H1 (cell line): ENCODE measurements at regions not wholly inside any gene's neighbourhood (a gene's known extent, or its start where the extent isn't known, plus 50 kb on each side); places are given as distances from the start of the nearest gene placed in this dataset.

Source experiments
- CTCF ChIA-PET: fragments of 300-600 bp; sonication (Branson Sonifier 250); formaldehyde crosslinking; loops from one replicate; lab custom pipeline; 2021; ENCODE audit not compliant: partially characterized antibody; lab: Charles Lee
- POLR2A ChIA-PET: fragments of 300-600 bp; sonication (Branson Sonifier 250); formaldehyde crosslinking; loops from one replicate; lab custom pipeline; 2021; ENCODE audit warnings: inconsistent platforms; ENCODE audit not compliant: partially characterized antibody; lab: Charles Lee
- DNase-seq, 2 experiments: peaks; one replicate each; pipeline versions ENCODE4 v3.0.0 to v3.0.0-alpha.2; 2010 to 2022; ENCODE audit warnings: low spot score in 2 of 2, low read depth in 1 of 2, mixed read lengths in 1 of 2
- FAIRE-seq: peaks from 2 replicates; lab custom pipeline; 2011; peaks lifted over from hg19 to GRCh38; lab: Jason Lieb, UNC
- H2AFZ ChIP-seq: 2 replicates; pipeline ENCODE4 v1.8.1; 2012; ENCODE audit warnings: low read length, inconsistent platforms
- H2AK5ac ChIP-seq: 2 replicates; pipeline ENCODE4 v1.6.1; 2013; ENCODE audit warnings: low read depth, low read length
- H2BK120ac ChIP-seq: replicated peaks from 2 replicates; pipeline ENCODE3; 2013; ENCODE audit warnings: low read depth, low read length, inconsistent platforms
- H2BK12ac ChIP-seq: 2 replicates; pipeline ENCODE4 v1.6.1; 2013; ENCODE audit warnings: low read depth, low read length
- H2BK15ac ChIP-seq: 2 replicates; pipeline ENCODE4 v1.6.1; 2013; ENCODE audit warnings: low read length
- H2BK20ac ChIP-seq: 2 replicates; pipeline ENCODE4 v1.6.1; 2013; ENCODE audit warnings: low read length
- H2BK5ac ChIP-seq: 2 replicates; pipeline ENCODE4 v1.6.1; 2013; ENCODE audit warnings: low read depth, low read length
- H3K14ac ChIP-seq: 2 replicates; pipeline ENCODE4 v1.6.1; 2013; ENCODE audit warnings: inconsistent platforms; ENCODE audit not compliant: insufficient read length
- H3K18ac ChIP-seq: 2 replicates; pipeline ENCODE4 v1.6.1; 2013; ENCODE audit warnings: low read length; ENCODE audit errors: extremely low read depth
- H3K23ac ChIP-seq: 2 replicates; pipeline ENCODE4 v1.6.1; 2013; ENCODE audit warnings: inconsistent platforms; ENCODE audit not compliant: insufficient read length
- H3K23me2 ChIP-seq: 2 replicates; pipeline ENCODE4 v1.6.1; 2013; ENCODE audit warnings: low read depth, low read length
- H3K27ac ChIP-seq: 2 replicates; pipeline ENCODE4 v1.6.1; 2011; ENCODE audit warnings: low read depth, low read length, inconsistent platforms
- H3K27me3 ChIP-seq, 4 experiments: replicated peaks in 1 of 4; 1 replicate in 1 of 4; 2 replicates in 3 of 4; pipeline versions ENCODE4 v1.6.1 to v1.8.1; 2011 to 2013; ENCODE audit warnings: low read length in 3 of 4, mild to moderate bottlenecking in 3 of 4, inconsistent platforms in 2 of 4, mixed read lengths in 2 of 4, moderate library complexity in 1 of 4; ENCODE audit not compliant: control insufficient read depth in 3 of 4, insufficient read depth in 3 of 4; ENCODE audit errors: extremely low read depth in 1 of 4
- H3K36me3 ChIP-seq, 4 experiments: 2 replicates each; pipeline versions ENCODE4 v1.6.1 to v1.8.1; 2011 to 2013; ENCODE audit warnings: mild to moderate bottlenecking in 4 of 4, low read length in 3 of 4, moderate library complexity in 2 of 4, control low read depth in 1 of 4, inconsistent platforms in 1 of 4; ENCODE audit not compliant: insufficient read depth in 4 of 4, control insufficient read depth in 2 of 4
- H3K4ac ChIP-seq: replicated peaks from 2 replicates; pipeline ENCODE3; 2013; ENCODE audit warnings: low read length, low read depth, mixed read lengths, inconsistent platforms; ENCODE audit not compliant: insufficient read length
- H3K4me1 ChIP-seq, 4 experiments: replicated peaks in 1 of 4; 1 replicate in 1 of 4; 2 replicates in 3 of 4; pipeline versions ENCODE4 v1.6.1 to v1.8.1; 2011 to 2013; ENCODE audit warnings: low read length in 3 of 4, inconsistent platforms in 2 of 4, mixed read lengths in 1 of 4; ENCODE audit not compliant: insufficient read depth in 4 of 4, control insufficient read depth in 3 of 4
- H3K4me2 ChIP-seq, 2 experiments: 2 replicates each; pipeline versions ENCODE4 v1.6.1 to v1.8.1; 2011 to 2013; ENCODE audit warnings: low read depth in 2 of 2, low read length in 2 of 2, control low read depth in 1 of 2, inconsistent platforms in 1 of 2, mild to moderate bottlenecking in 1 of 2; ENCODE audit not compliant: insufficient read depth in 1 of 2
- H3K4me3 ChIP-seq, 4 experiments: fragments of 200-600, 300-600 bp in 1 of 4; sonication (generic), shearing (Covaris generic), sonication (Bioruptor Twin) in 1 of 4; 2 replicates each; pipeline versions ENCODE4 v1.5.1 to v1.8.1; 2011 to 2016; ENCODE audit warnings: low read length in 4 of 4, low read depth in 3 of 4, control low read depth in 2 of 4, inconsistent platforms in 2 of 4, mild to moderate bottlenecking in 2 of 4, mixed read lengths in 1 of 4, moderate library complexity in 1 of 4; ENCODE audit not compliant: insufficient read depth in 2 of 4; ENCODE audit errors: extremely low read depth in 1 of 4
- H3K56ac ChIP-seq: replicated peaks from 2 replicates; pipeline ENCODE3; 2013; ENCODE audit warnings: low read depth, mild to moderate bottlenecking, mixed read lengths, low read length, inconsistent platforms; ENCODE audit not compliant: insufficient read length
- H3K79me1 ChIP-seq: 2 replicates; pipeline ENCODE4 v1.6.1; 2013; ENCODE audit warnings: low read depth, low read length, control low read depth
- H3K79me2 ChIP-seq, 2 experiments: 2 replicates each; pipeline versions ENCODE4 v1.6.1 to v1.8.1; 2012 to 2013; ENCODE audit warnings: low read length in 2 of 2, mild to moderate bottlenecking in 2 of 2, inconsistent platforms in 1 of 2; ENCODE audit not compliant: insufficient read depth in 2 of 2, control insufficient read depth in 1 of 2
- H3K9ac ChIP-seq, 4 experiments: replicated peaks in 1 of 4; 1 replicate in 1 of 4; 2 replicates in 3 of 4; pipeline versions ENCODE4 v1.6.1 to v1.8.1; 2011 to 2013; ENCODE audit warnings: low read depth in 3 of 4, low read length in 3 of 4, control low read depth in 2 of 4, mild to moderate bottlenecking in 2 of 4, moderate library complexity in 2 of 4, inconsistent platforms in 1 of 4; ENCODE audit errors: extremely low read depth in 1 of 4
- H3K9me3 ChIP-seq, 2 experiments: 2 replicates each; pipeline versions ENCODE4 v1.6.1 to v1.8.1; 2012 to 2013; ENCODE audit warnings: mild to moderate bottlenecking in 2 of 2, moderate library complexity in 2 of 2, control low read depth in 1 of 2, inconsistent platforms in 1 of 2, low read depth in 1 of 2, low read length in 1 of 2, mixed read lengths in 1 of 2; ENCODE audit not compliant: insufficient read depth in 2 of 2
- H4K20me1 ChIP-seq, 2 experiments: replicated peaks in 1 of 2; 2 replicates each; pipeline versions ENCODE3 to v1.8.1; 2011 to 2013; ENCODE audit warnings: inconsistent platforms in 2 of 2, low read length in 2 of 2, mild to moderate bottlenecking in 1 of 2; ENCODE audit not compliant: insufficient read depth in 2 of 2, control insufficient read depth in 1 of 2
- H4K5ac ChIP-seq: 2 replicates; pipeline ENCODE4 v1.6.1; 2013; ENCODE audit warnings: low read length, low read depth, mixed read lengths, inconsistent platforms; ENCODE audit not compliant: insufficient read length
- H4K8ac ChIP-seq: 2 replicates; pipeline ENCODE4 v1.8.0; 2013; ENCODE audit warnings: mild to moderate bottlenecking, moderate library complexity, low read length, inconsistent platforms; ENCODE audit not compliant: insufficient read depth; ENCODE audit errors: extremely low read depth
- H4K91ac ChIP-seq: replicated peaks from 2 replicates; pipeline ENCODE3; 2013; ENCODE audit warnings: low read length, mixed read lengths, inconsistent platforms; ENCODE audit not compliant: insufficient read length
- BCL11A ChIP-seq, 2 experiments: IDR thresholded peaks; one replicate each; pipeline ENCODE4 v1.6.1; 2011; ENCODE audit warnings: low read depth in 2 of 2, low read length in 2 of 2, mild to moderate bottlenecking in 2 of 2
- BRCA1 ChIP-seq: IDR thresholded peaks from 2 replicates; pipeline ENCODE4 v1.6.1; 2012; ENCODE audit warnings: low read depth, low read length, improper control_type of control experiment
- CBX8 ChIP-seq: fragments of 300-800, 300-1000 bp; sonication (generic); IDR thresholded peaks from 2 replicates; pipeline ENCODE4 v1.7.1; 2016; ENCODE audit warnings: low read depth, low read length, borderline replicate concordance
- CEBPB ChIP-seq: IDR thresholded peaks from 2 replicates; pipeline ENCODE4 v1.6.1; 2012; ENCODE audit warnings: low read depth, low read length
- CHD1 ChIP-seq: IDR thresholded peaks from 2 replicates; pipeline ENCODE4 v1.6.1; 2012; ENCODE audit warnings: low read depth, low read length, improper control_type of control experiment
- CREB1 ChIP-seq: IDR thresholded peaks from 2 replicates; pipeline ENCODE4 v1.6.1; 2012; ENCODE audit warnings: inconsistent platforms
- HDAC2 ChIP-seq, 2 experiments: fragments of 300-600 bp in 1 of 2; sonication (generic) in 1 of 2; IDR thresholded peaks; 2 replicates each; pipeline ENCODE4 v1.6.1; 2011 to 2012; ENCODE audit warnings: low read depth in 2 of 2, low read length in 2 of 2, mild to moderate bottlenecking in 2 of 2, moderate library complexity in 2 of 2, borderline replicate concordance in 1 of 2, inconsistent platforms in 1 of 2
- JUN ChIP-seq: IDR thresholded peaks from 2 replicates; pipeline ENCODE4 v1.6.1; 2011; ENCODE audit warnings: low read depth, mild to moderate bottlenecking, improper control_type of control experiment, low read length
- MAFK ChIP-seq: IDR thresholded peaks from 2 replicates; pipeline ENCODE4 v1.6.1; 2012; ENCODE audit warnings: low read depth, mild to moderate bottlenecking, improper control_type of control experiment, low read length
- NRF1 ChIP-seq: IDR thresholded peaks from 2 replicates; pipeline ENCODE4 v1.6.1; 2011; ENCODE audit warnings: mild to moderate bottlenecking, low read depth, low read length, improper control_type of control experiment
- RBBP5 ChIP-seq: IDR thresholded peaks from 2 replicates; pipeline ENCODE4 v1.7.1; 2012; ENCODE audit warnings: low read depth, mild to moderate bottlenecking, inconsistent platforms, low read length, moderate library complexity, borderline replicate concordance
- RFX5 ChIP-seq: IDR thresholded peaks from 2 replicates; pipeline ENCODE4 v1.6.1; 2011; ENCODE audit warnings: low read depth, low read length, improper control_type of control experiment, borderline replicate concordance
- SP4 ChIP-seq: IDR thresholded peaks from 2 replicates; pipeline ENCODE4 v1.6.1; 2012; ENCODE audit warnings: low read length, inconsistent platforms
- TAF1 ChIP-seq: IDR thresholded peaks from 2 replicates; pipeline ENCODE4 v1.6.1; 2011; ENCODE audit warnings: mild to moderate bottlenecking, low read depth, low read length
- TAF7 ChIP-seq: optimal IDR thresholded peaks from 2 replicates; pipeline ENCODE3; 2011; ENCODE audit warnings: low read depth, mild to moderate bottlenecking, inconsistent platforms, low read length, moderate library complexity, borderline replicate concordance
- TEAD4 ChIP-seq: IDR thresholded peaks from 2 replicates; pipeline ENCODE4 v1.6.1; 2012; ENCODE audit warnings: low read depth, low read length, inconsistent platforms, mixed read lengths
- YY1 ChIP-seq: IDR thresholded peaks from 2 replicates; pipeline ENCODE4 v1.6.1; 2011; ENCODE audit warnings: low read depth, mild to moderate bottlenecking, low read length
- WGBS, 2 experiments: shearing (Covaris generic) in 1 of 2; methylation state at CpG; one replicate each; pipeline versions ENCODE4 v1.1.6 to v1.1.7; 2013 to 2015; ENCODE audit warnings: low lambda C conversion rate in 2 of 2, mixed read lengths in 2 of 2, inconsistent platforms in 1 of 2, low coverage in 1 of 2, missing lambda C conversion rate in 1 of 2; ENCODE audit not compliant: insufficient replicate concordance in 2 of 2, insufficient coverage in 1 of 2, insufficient read length in 1 of 2; ENCODE audit errors: extremely low coverage in 1 of 2, missing lambda C conversion rate in 1 of 2; 5-methylcytosine and 5-hydroxymethylcytosine counted together

GRCh38 chr10:57996536-57996935, 271.2 kb downstream of the IPMK start:
- H3K14ac ChIP-seq = no peak overlapping the region
- no peak overlapping the region for H2BK120ac ChIP-seq
- H4K91ac ChIP-seq = no peak overlapping the region
- H3K56ac ChIP-seq = no peak overlapping the region
- no peaks in the 10 kb centered on the region for H3K79me2 ChIP-seq
- no peak overlapping the region for H3K23ac ChIP-seq
- no peaks in the 10 kb centered on the region for H3K23me2 ChIP-seq
- H3K9me3 ChIP-seq = no peaks in the 10 kb centered on the region
- FAIRE-seq = no peak
- ChIA-PET POLR2A (no interaction called here), CTCF (no interaction called here)
- H3K4me3 ChIP-seq = no peak overlapping the region
- no peak overlapping the region for H3K27ac ChIP-seq
- H4K20me1 ChIP-seq = no peaks in the 10 kb centered on the region
- no peak overlapping the region for H2BK15ac ChIP-seq
- no peak overlapping the region for H4K8ac ChIP-seq
- H3K4me2 ChIP-seq = no peak overlapping the region
- no peak overlapping the region for H3K9ac ChIP-seq
- H3K4ac ChIP-seq = no peak overlapping the region
- WGBS, 2 experiments = 98% methylated on average over 2 of the region's 2 CpGs; no CpG with 5 or more reads in 1 of the 2 experiments
- H2BK5ac ChIP-seq = no peak overlapping the region
- no peak overlapping the region for H2BK20ac ChIP-seq
- H4K5ac ChIP-seq = no peak overlapping the region
- no peak overlapping the region for H2AK5ac ChIP-seq
- no peak overlapping the region for H2AFZ ChIP-seq
- peaks cover 0 to 6% (median 1%) of the 10 kb centered on the region in 4 experiments; a peak in 3 of 7 replicates for H3K4me1 ChIP-seq
- no peaks in the 10 kb centered on the region for H3K36me3 ChIP-seq
- H3K79me1 ChIP-seq = no peaks in the 10 kb centered on the region
- no peak for DNase-seq
- H2BK12ac ChIP-seq = no peak overlapping the region
- H3K18ac ChIP-seq = no peak overlapping the region
- no peaks in the 10 kb centered on the region for H3K27me3 ChIP-seq
- TF ChIP-seq TAF1 (no peak), JUN (no peak), NRF1 (no peak), CEBPB (no peak), MAFK (no peak), RBBP5 (no peak), YY1 (no peak), TAF7 (no peak), CHD1 (no peak), HDAC2 (IDR thresholded peaks at IDR 0.05; ENCODE audit: borderline replicate concordance in 1 of 2, low read depth in 2 of 2, low read length in 2 of 2) (no peak), CREB1 (no peak), BCL11A (IDR thresholded peaks at IDR 0.05; ENCODE audit: low read depth in 2 of 2, low read length in 2 of 2) (no peak), RFX5 (no peak), BRCA1 (no peak), SP4 (no peak), CBX8 (no peak), TEAD4 (no peak)
